ENCODE measurements at regions not wholly inside any gene's neighbourhood (a gene's known extent, or its start where the extent isn't known, plus 50 kb on each side); places are given as distances from the start of the nearest gene placed in this dataset.

DNA sequence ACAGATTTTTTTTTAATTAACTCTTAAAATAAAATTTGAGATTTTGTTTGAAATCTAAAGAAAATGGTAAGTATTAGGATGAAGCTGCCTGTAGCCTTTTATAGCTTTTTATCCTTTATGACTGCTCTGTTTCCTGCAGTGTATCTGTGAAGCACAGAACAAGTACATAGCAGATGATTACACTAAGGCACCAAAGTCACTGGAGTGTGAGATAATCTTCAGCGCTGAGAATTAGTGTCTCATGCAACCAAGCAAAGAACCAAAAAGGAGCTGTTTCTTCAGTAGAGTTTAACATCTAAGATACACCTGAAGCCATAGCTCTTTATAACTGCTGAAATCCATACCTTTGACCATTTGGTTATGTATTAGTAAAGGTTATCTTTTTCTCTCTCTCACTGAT lies 1989.8 kb upstream of the PCDH10 start:
- no peak for ATAC-seq
- ChIA-PET CTCF (no interaction called here), POLR2A (no interaction called here)
- 9% methylated on average over 1 of the region's 1 CpG for WGBS (ENCODE audit: missing lambda C conversion rate)
- no peak for TF ChIP-seq ZFP36 (IDR thresholded peaks at IDR 0.05; ENCODE audit: borderline replicate concordance, partially characterized antibody)
- no peak for TF ChIP-seq BHLHE40 (IDR thresholded peaks at IDR 0.05; ENCODE audit: low read depth, low read length)
- TF ChIP-seq POLR2A (IDR thresholded peaks at IDR 0.05; ENCODE audit: low read length): no peak
- no peak for TF ChIP-seq FOXS1 (CRISPR knock-in tag; IDR thresholded peaks at IDR 0.05)
- no peak for TF ChIP-seq KDM5A (IDR thresholded peaks at IDR 0.05)
- TF ChIP-seq MAZ (IDR thresholded peaks at IDR 0.05; ENCODE audit: borderline replicate concordance, low read depth, low read length): no peak
- no peak for TF ChIP-seq ZNF302 (CRISPR knock-in tag; IDR thresholded peaks at IDR 0.05)
- TF ChIP-seq HOXB13 (CRISPR knock-in tag; IDR thresholded peaks at IDR 0.05; ENCODE audit: low read depth): no peak
- no peak for TF ChIP-seq FOSB (CRISPR knock-in tag; IDR thresholded peaks at IDR 0.05)
- TF ChIP-seq, protein P1, sequence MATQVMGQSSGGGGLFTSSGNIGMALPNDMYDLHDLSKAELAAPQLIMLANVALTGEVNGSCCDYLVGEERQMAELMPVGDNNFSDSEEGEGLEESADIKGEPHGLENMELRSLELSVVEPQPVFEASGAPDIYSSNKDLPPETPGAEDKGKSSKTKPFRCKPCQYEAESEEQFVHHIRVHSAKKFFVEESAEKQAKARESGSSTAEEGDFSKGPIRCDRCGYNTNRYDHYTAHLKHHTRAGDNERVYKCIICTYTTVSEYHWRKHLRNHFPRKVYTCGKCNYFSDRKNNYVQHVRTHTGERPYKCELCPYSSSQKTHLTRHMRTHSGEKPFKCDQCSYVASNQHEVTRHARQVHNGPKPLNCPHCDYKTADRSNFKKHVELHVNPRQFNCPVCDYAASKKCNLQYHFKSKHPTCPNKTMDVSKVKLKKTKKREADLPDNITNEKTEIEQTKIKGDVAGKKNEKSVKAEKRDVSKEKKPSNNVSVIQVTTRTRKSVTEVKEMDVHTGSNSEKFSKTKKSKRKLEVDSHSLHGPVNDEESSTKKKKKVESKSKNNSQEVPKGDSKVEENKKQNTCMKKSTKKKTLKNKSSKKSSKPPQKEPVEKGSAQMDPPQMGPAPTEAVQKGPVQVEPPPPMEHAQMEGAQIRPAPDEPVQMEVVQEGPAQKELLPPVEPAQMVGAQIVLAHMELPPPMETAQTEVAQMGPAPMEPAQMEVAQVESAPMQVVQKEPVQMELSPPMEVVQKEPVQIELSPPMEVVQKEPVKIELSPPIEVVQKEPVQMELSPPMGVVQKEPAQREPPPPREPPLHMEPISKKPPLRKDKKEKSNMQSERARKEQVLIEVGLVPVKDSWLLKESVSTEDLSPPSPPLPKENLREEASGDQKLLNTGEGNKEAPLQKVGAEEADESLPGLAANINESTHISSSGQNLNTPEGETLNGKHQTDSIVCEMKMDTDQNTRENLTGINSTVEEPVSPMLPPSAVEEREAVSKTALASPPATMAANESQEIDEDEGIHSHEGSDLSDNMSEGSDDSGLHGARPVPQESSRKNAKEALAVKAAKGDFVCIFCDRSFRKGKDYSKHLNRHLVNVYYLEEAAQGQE (IDR thresholded peaks at IDR 0.05): no peak
- no peak for TF ChIP-seq GATA3 (IDR thresholded peaks at IDR 0.05; ENCODE audit: borderline replicate concordance)
- no peak for TF ChIP-seq SREBF2 (IDR thresholded peaks at IDR 0.05)
- TF ChIP-seq, protein P2, sequence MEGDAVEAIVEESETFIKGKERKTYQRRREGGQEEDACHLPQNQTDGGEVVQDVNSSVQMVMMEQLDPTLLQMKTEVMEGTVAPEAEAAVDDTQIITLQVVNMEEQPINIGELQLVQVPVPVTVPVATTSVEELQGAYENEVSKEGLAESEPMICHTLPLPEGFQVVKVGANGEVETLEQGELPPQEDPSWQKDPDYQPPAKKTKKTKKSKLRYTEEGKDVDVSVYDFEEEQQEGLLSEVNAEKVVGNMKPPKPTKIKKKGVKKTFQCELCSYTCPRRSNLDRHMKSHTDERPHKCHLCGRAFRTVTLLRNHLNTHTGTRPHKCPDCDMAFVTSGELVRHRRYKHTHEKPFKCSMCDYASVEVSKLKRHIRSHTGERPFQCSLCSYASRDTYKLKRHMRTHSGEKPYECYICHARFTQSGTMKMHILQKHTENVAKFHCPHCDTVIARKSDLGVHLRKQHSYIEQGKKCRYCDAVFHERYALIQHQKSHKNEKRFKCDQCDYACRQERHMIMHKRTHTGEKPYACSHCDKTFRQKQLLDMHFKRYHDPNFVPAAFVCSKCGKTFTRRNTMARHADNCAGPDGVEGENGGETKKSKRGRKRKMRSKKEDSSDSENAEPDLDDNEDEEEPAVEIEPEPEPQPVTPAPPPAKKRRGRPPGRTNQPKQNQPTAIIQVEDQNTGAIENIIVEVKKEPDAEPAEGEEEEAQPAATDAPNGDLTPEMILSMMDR (IDR thresholded peaks at IDR 0.05): no peak
- no peaks in the 10 kb centered on the region for H3K9me3 ChIP-seq
- DNase-seq (ENCODE audit: low read depth in 1 of 2, low spot score in 1 of 2): no peak
- H3K4me3 ChIP-seq: no peak overlapping the region
- H3K27ac ChIP-seq: no peak overlapping the region
- no peaks in the 10 kb centered on the region for H3K4me1 ChIP-seq
- no peak for FAIRE-seq
- H3K4me2 ChIP-seq: no peak overlapping the region

DNA sequence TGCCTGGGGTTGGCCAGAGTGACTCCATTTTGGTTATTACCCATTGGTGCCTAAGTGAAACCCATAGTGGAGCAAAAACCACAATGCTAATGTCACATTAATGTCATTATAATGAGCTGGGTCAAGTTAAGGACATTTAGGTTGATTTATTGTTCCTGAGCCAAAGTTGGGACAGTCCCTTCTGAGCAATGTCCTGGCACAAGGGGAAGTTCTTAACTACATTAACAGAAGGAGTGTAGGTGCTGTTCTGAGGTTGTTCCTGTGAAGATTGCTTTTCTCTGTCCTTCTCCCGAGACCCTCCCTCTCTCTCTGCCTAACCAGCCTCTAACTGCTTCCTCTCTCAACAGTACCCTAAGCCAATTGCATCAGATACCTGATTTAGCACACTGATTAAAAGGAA lies 1956.8 kb upstream of the PCDH10 start:
- ATAC-seq: no peak
- H3K27ac ChIP-seq: no peak overlapping the region
- DNase-seq (ENCODE audit: low read depth in 1 of 2, low spot score in 1 of 2): no peak
- POLR2A ChIA-PET: no interaction called here
- CTCF ChIA-PET: no interaction called here
- no peak for FAIRE-seq
- no peak overlapping the region for H3K4me3 ChIP-seq
- no peaks in the 10 kb centered on the region for H3K9me3 ChIP-seq
- no peaks in the 10 kb centered on the region for H3K4me1 ChIP-seq
- no peak overlapping the region for H3K4me2 ChIP-seq
- WGBS (ENCODE audit: missing lambda C conversion rate): 7% methylated on average over 1 of the region's 1 CpG
- TF ChIP-seq NPAS2 (CRISPR knock-in tag; IDR thresholded peaks at IDR 0.05; ENCODE audit: borderline replicate concordance) (no peak), FOSB (CRISPR knock-in tag; IDR thresholded peaks at IDR 0.05) (no peak), CEBPB (IDR thresholded peaks at IDR 0.05) (no peak), SMC3 (IDR thresholded peaks at IDR 0.05) (no peak), POLR2A (IDR thresholded peaks at IDR 0.05; ENCODE audit: low read length) (no peak), FOXS1 (CRISPR knock-in tag; IDR thresholded peaks at IDR 0.05) (no peak), MAZ (IDR thresholded peaks at IDR 0.05; ENCODE audit: borderline replicate concordance, low read depth, low read length) (no peak), GATA3 (IDR thresholded peaks at IDR 0.05; ENCODE audit: borderline replicate concordance) (no peak), CHD4 (IDR thresholded peaks at IDR 0.05; ENCODE audit: borderline replicate concordance) (no peak), TFCP2L1 (CRISPR knock-in tag; IDR thresholded peaks at IDR 0.05) (no peak), HDAC2 (IDR thresholded peaks at IDR 0.05) (no peak)
- TF ChIP-seq, protein P2 (IDR thresholded peaks at IDR 0.05): no peak
- TF ChIP-seq, protein P1 (IDR thresholded peaks at IDR 0.05): no peak
- TF ChIP-seq, protein P3, sequence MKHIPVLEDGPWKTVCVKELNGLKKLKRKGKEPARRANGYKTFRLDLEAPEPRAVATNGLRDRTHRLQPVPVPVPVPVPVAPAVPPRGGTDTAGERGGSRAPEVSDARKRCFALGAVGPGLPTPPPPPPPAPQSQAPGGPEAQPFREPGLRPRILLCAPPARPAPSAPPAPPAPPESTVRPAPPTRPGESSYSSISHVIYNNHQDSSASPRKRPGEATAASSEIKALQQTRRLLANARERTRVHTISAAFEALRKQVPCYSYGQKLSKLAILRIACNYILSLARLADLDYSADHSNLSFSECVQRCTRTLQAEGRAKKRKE (CRISPR knock-in tag; IDR thresholded peaks at IDR 0.05; ENCODE audit: low read depth): no peak
- TF ChIP-seq, protein P4, sequence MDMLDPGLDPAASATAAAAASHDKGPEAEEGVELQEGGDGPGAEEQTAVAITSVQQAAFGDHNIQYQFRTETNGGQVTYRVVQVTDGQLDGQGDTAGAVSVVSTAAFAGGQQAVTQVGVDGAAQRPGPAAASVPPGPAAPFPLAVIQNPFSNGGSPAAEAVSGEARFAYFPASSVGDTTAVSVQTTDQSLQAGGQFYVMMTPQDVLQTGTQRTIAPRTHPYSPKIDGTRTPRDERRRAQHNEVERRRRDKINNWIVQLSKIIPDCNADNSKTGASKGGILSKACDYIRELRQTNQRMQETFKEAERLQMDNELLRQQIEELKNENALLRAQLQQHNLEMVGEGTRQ (IDR thresholded peaks at IDR 0.05): no peak
- TF ChIP-seq, protein P5, sequence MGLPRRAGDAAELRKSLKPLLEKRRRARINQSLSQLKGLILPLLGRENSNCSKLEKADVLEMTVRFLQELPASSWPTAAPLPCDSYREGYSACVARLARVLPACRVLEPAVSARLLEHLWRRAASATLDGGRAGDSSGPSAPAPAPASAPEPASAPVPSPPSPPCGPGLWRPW (IDR thresholded peaks at IDR 0.05): no peak
- TF ChIP-seq, protein P6, sequence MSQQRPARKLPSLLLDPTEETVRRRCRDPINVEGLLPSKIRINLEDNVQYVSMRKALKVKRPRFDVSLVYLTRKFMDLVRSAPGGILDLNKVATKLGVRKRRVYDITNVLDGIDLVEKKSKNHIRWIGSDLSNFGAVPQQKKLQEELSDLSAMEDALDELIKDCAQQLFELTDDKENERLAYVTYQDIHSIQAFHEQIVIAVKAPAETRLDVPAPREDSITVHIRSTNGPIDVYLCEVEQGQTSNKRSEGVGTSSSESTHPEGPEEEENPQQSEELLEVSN (IDR thresholded peaks at IDR 0.05; ENCODE audit: borderline replicate concordance, low read depth): no peak

Measured in A549 (cell line).